ENCODE measurements at regions not wholly inside any gene's neighbourhood (a gene's known extent, or its start where the extent isn't known, plus 50 kb on each side); places are given as distances from the start of the nearest gene placed in this dataset.

DNA sequence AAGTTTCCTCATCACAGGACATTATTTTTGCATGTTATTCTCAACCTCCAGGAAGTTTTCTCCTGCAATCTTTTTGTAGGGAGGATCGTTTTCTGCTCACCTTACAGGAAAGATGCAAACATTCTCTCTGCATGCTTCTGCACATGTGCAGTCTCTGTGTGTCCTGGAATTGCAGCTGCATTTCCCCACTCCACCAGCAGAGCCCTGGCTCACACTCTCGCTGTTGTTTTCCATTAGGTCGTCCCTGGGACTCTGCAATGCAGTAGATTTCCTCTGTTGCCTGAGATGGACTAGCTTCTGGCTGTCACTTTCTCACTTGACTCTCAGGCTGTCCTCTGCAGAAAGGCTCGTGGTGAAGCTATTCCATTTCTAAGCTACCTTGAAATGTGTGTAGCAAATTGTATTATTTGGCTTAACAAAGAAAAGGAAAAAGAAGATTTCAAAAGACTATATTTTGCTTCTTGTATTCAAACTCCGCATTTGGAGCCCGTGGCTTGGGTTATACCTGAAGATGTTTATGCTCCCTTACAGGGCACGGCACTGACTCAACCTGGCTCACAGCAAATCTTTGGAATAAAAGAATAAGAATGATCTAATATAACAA is 346.7 kb downstream of the RAD51AP2 start:
- Histone ChIP-seq H3K9me3 (ENCODE audit: control insufficient read depth, low read depth, low read length) (no peaks in the 10 kb centered on the region), H3K18ac (ENCODE audit: insufficient read length, low read depth, low read length) (no peak overlapping the region), H2BK15ac (ENCODE audit: low read depth, low read length) (no peak overlapping the region), H3K9ac (ENCODE audit: extremely low read depth, insufficient read length, low read length) (no peak overlapping the region), H2BK12ac (ENCODE audit: insufficient read length, low read depth, low read length) (no peak overlapping the region), H2AK5ac (ENCODE audit: insufficient read length, low read length) (no peak overlapping the region), H3K27ac (ENCODE audit: insufficient read length, low read depth, low read length) (no peak overlapping the region), H2BK120ac (ENCODE audit: low read depth, low read length, poor library complexity, severe bottlenecking) (no peak overlapping the region), H4K8ac (replicated peaks; ENCODE audit: insufficient read length, low read depth, low read length) (no peak overlapping the region), H4K20me1 (ENCODE audit: control insufficient read depth, insufficient read depth, insufficient read length) (no peaks in the 10 kb centered on the region), H3K23me2 (ENCODE audit: insufficient read length, low read depth, low read length, poor library complexity, severe bottlenecking) (no peaks in the 10 kb centered on the region), H3K27me3 (ENCODE audit: insufficient read depth, low read length) (no peaks in the 10 kb centered on the region), H3K79me1 (ENCODE audit: insufficient read depth, low read depth, low read length, poor library complexity, severe bottlenecking) (no peaks in the 10 kb centered on the region), H3K4ac (ENCODE audit: low read depth, low read length) (no peak overlapping the region), H3K4me1 (ENCODE audit: insufficient read depth, low read length) (no peaks in the 10 kb centered on the region), H4K91ac (ENCODE audit: insufficient read length, low read depth, low read length) (no peak overlapping the region), H3K79me2 (ENCODE audit: insufficient read depth, low read length) (no peaks in the 10 kb centered on the region), H3K56ac (ENCODE audit: insufficient read length, low read depth, low read length) (no peak overlapping the region), H3T11ph (ENCODE audit: low read length) (no peak overlapping the region), H3K23ac (ENCODE audit: insufficient read length, low read depth, low read length) (no peak overlapping the region), H2AFZ (ENCODE audit: low read length) (no peak overlapping the region), H4K5ac (ENCODE audit: insufficient read length, low read depth, low read length) (no peak overlapping the region), H3K4me2 (ENCODE audit: insufficient read depth, insufficient read length, low read length) (no peak overlapping the region), H2BK5ac (ENCODE audit: insufficient read length, low read length) (no peak overlapping the region), H2BK20ac (ENCODE audit: low read depth, low read length, poor library complexity, severe bottlenecking) (no peak overlapping the region), H3K14ac (ENCODE audit: insufficient read depth, low read length) (no peak overlapping the region)
- H3K9me3 Mint-ChIP-seq: no peaks in the 10 kb centered on the region
- peaks cover 6 to 7% of the 10 kb centered on the region in 2 experiments; a peak in 3 of 4 replicates for H3K4me1 Mint-ChIP-seq
- TF ChIP-seq, protein P1, sequence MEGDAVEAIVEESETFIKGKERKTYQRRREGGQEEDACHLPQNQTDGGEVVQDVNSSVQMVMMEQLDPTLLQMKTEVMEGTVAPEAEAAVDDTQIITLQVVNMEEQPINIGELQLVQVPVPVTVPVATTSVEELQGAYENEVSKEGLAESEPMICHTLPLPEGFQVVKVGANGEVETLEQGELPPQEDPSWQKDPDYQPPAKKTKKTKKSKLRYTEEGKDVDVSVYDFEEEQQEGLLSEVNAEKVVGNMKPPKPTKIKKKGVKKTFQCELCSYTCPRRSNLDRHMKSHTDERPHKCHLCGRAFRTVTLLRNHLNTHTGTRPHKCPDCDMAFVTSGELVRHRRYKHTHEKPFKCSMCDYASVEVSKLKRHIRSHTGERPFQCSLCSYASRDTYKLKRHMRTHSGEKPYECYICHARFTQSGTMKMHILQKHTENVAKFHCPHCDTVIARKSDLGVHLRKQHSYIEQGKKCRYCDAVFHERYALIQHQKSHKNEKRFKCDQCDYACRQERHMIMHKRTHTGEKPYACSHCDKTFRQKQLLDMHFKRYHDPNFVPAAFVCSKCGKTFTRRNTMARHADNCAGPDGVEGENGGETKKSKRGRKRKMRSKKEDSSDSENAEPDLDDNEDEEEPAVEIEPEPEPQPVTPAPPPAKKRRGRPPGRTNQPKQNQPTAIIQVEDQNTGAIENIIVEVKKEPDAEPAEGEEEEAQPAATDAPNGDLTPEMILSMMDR (conservative IDR thresholded peaks at IDR 0.05): peak; percentile 73
- WGBS (ENCODE audit: extremely low coverage, insufficient read length, low lambda C conversion rate): no CpG with 5 or more reads among the region's 7 CpGs
- peak overlapping the region in 1 of 3 experiments; percentile 68; a peak in 1 of 7 replicates for H3K27ac Mint-ChIP-seq
- no peaks in the 10 kb centered on the region for H3K27me3 Mint-ChIP-seq (ENCODE audit: low read depth)
- DNase-seq: peak; percentile 74
- H3K4me3 Mint-ChIP-seq: no peak overlapping the region
- H3K36me3 Mint-ChIP-seq (ENCODE audit: insufficient read depth in 1 of 3, low read depth in 3 of 3): no peaks in the 10 kb centered on the region

All from H9 (cell line).